GM12878 (cell line): ENCODE measurements at regions not wholly inside any gene's neighbourhood (a gene's known extent, or its start where the extent isn't known, plus 50 kb on each side); places are given as distances from the start of the nearest gene placed in this dataset.

Experiments used
- ATAC-seq: fragments of 200-7000 bp; cut with Tn5 transposase; 3 replicates; pipeline ENCODE4 v1.9.1; 2020; ENCODE audit warnings: mild to moderate bottlenecking, moderate library complexity
- BruUV-seq: library from RNA; stranded (reverse); fragments of 400-500 nt; replicated peaks from 2 replicates; lab custom pipeline; 2021; lab: Mats Ljungman, UMichigan
- CTCF ChIA-PET: fragments of 300-600 bp; sonication (Branson Sonifier 250); formaldehyde crosslinking; extraction: SDS; loops from one replicate; lab custom pipeline; 2021; ENCODE audit warnings: inconsistent platforms; lab: Yijun Ruan, JAX
- POLR2A ChIA-PET: fragments of 350-600 bp; formaldehyde crosslinking; extraction: SDS; loops from one replicate; lab custom pipeline; 2021; ENCODE audit warnings: inconsistent platforms; lab: Charles Lee
- RAD21 ChIA-PET: fragments of 300-600 bp; sonication (Branson Sonifier 250); formaldehyde crosslinking; loops from one replicate; lab custom pipeline; 2023; ENCODE audit warnings: antibody characterized with exemption; ENCODE audit not compliant: unreplicated experiment; lab: Charles Lee
- SMC1A ChIA-PET: fragments of 300-600 bp; sonication (Branson Sonifier 250); formaldehyde crosslinking; loops from one replicate; lab custom pipeline; 2023; ENCODE audit not compliant: unreplicated experiment, uncharacterized antibody; lab: Charles Lee
- DNase-seq: peaks from one replicate; pipeline ENCODE4 v3.0.0-alpha.2; 2011; ENCODE audit warnings: low read depth, low spot score
- FAIRE-seq: peaks from 3 replicates; lab custom pipeline; 2011; peaks lifted over from hg19 to GRCh38; lab: Jason Lieb, UNC
- H2AFZ ChIP-seq: 2 replicates; pipeline ENCODE4 v1.6.0; 2011; ENCODE audit warnings: low read depth, low read length, control low read depth; ENCODE audit not compliant: control insufficient read depth
- H3K27ac ChIP-seq: 2 replicates; pipeline ENCODE4 v1.5.1; 2011; ENCODE audit warnings: control low read depth; ENCODE audit not compliant: control insufficient read depth, insufficient read depth
- H3K27me3 ChIP-seq, 2 experiments: replicated peaks in 1 of 2; 2 replicates each; pipeline versions ENCODE4 v1.6.0 to v1.6.1; 2011; ENCODE audit warnings: low read length in 1 of 2; ENCODE audit not compliant: control insufficient read depth in 2 of 2, insufficient read depth in 2 of 2
- H3K36me3 ChIP-seq, 2 experiments: 2 replicates each; pipeline ENCODE4 v1.5.1; 2011; ENCODE audit warnings: low read length in 1 of 2; ENCODE audit not compliant: control insufficient read depth in 2 of 2, insufficient read depth in 2 of 2
- H3K4me1 ChIP-seq: 2 replicates; pipeline ENCODE4 v1.6.1; 2011; ENCODE audit warnings: mild to moderate bottlenecking, low read length, moderate library complexity, mixed read lengths; ENCODE audit not compliant: control insufficient read depth, insufficient read depth
- H3K4me2 ChIP-seq: 2 replicates; pipeline ENCODE4 v1.6.0; 2011; ENCODE audit warnings: control low read depth; ENCODE audit not compliant: control insufficient read depth, insufficient read depth
- H3K4me3 ChIP-seq: fragments of 200-600 bp; sonication (generic); 2 replicates; pipeline ENCODE4 v1.5.1; 2016
- H3K79me2 ChIP-seq: 2 replicates; pipeline ENCODE4 v1.6.0; 2011; ENCODE audit warnings: low read length; ENCODE audit not compliant: control insufficient read depth, insufficient read depth
- H3K9ac ChIP-seq: 2 replicates; pipeline ENCODE4 v1.8.0; 2011; ENCODE audit warnings: low read length, control low read depth, mixed read lengths; ENCODE audit not compliant: control insufficient read depth, insufficient read depth
- H3K9me3 ChIP-seq: replicated peaks from 3 replicates; pipeline ENCODE4 v1.5.1; 2011; ENCODE audit warnings: mild to moderate bottlenecking, low read length; ENCODE audit not compliant: control insufficient read depth, insufficient read depth
- H4K20me1 ChIP-seq: 2 replicates; pipeline ENCODE4 v1.6.0; 2011; ENCODE audit not compliant: control insufficient read depth, insufficient read depth
- ATF7 ChIP-seq: fragments of 450-650 bp; IDR thresholded peaks from 2 replicates; pipeline ENCODE4 v1.6.1; 2016; ENCODE audit warnings: low read depth, mild to moderate bottlenecking
- CBX5 ChIP-seq: sonication (generic); IDR thresholded peaks from 2 replicates; pipeline ENCODE4 v1.6.1; 2016; ENCODE audit warnings: low read depth, moderate library complexity, mild to moderate bottlenecking, inconsistent platforms
- CHD4 ChIP-seq: fragments of 200-600 bp; sonication (generic); IDR thresholded peaks from 2 replicates; pipeline ENCODE4 v1.6.1; 2016; ENCODE audit warnings: mild to moderate bottlenecking
- IRF3 ChIP-seq: fragments of 450-650 bp; IDR thresholded peaks from 2 replicates; pipeline ENCODE4 v1.6.1; 2014; ENCODE audit warnings: mild to moderate bottlenecking
- LARP7 ChIP-seq: fragments of 450-650 bp; IDR thresholded peaks from 2 replicates; pipeline ENCODE4 v1.6.1; 2017; ENCODE audit warnings: mild to moderate bottlenecking
- MTA3 ChIP-seq: IDR thresholded peaks from 2 replicates; pipeline ENCODE4 v1.6.1; 2012; ENCODE audit warnings: low read length, inconsistent platforms, borderline replicate concordance
- PKNOX1 ChIP-seq: fragments of 450-650 bp; IDR thresholded peaks from 2 replicates; pipeline ENCODE4 v1.6.1; 2016; ENCODE audit warnings: mild to moderate bottlenecking
- SUZ12 ChIP-seq: fragments of 200-600 bp; sonication (generic); IDR thresholded peaks from one replicate; pipeline ENCODE4 v1.6.1; 2018; ENCODE audit warnings: antibody characterized with exemption, mild to moderate bottlenecking; ENCODE audit not compliant: unreplicated experiment
- TAF1 ChIP-seq: IDR thresholded peaks from 2 replicates; pipeline ENCODE4 v1.6.1; 2011; ENCODE audit warnings: mild to moderate bottlenecking, low read depth, low read length, borderline replicate concordance
- ZZZ3 ChIP-seq: IDR thresholded peaks from 2 replicates; pipeline ENCODE4 v1.6.1; 2011; ENCODE audit warnings: low read depth; ENCODE audit not compliant: control insufficient read depth, insufficient read length
- WGBS: methylation state at CpG from one replicate; pipeline ENCODE4 v1.1.6; 2016; ENCODE audit warnings: low lambda C conversion rate; ENCODE audit not compliant: insufficient replicate concordance, insufficient coverage; ENCODE audit errors: missing lambda C conversion rate; 5-methylcytosine and 5-hydroxymethylcytosine counted together
- in situ Hi-C: fragments of 300-500 bp; cut with MboI; formaldehyde crosslinking; loops from 9 replicates; pipeline ENCODE4 v1.14.3; 2018; ENCODE audit warnings: mixed read lengths
- intact Hi-C: fragments of 100-400 bp; cut with micrococcal nuclease; formaldehyde crosslinking; loops from one replicate; pipeline ENCODE4 v1.14.2; 2022; ENCODE audit not compliant: unreplicated experiment

- in situ Hi-C loops (no loop called here), intact Hi-C loops (no loop called here)
- TF ChIP-seq MTA3, result no peak
- no peak for TF ChIP-seq LARP7
- TF ChIP-seq ZZZ3, result no peak
- TF ChIP-seq ATF7, result no peak
- TF ChIP-seq SUZ12, result no peak
- TF ChIP-seq CHD4, result no peak
- no peak for TF ChIP-seq TAF1
- no peak for TF ChIP-seq IRF3
- no peak for TF ChIP-seq PKNOX1
- TF ChIP-seq CBX5, result no peak
- FAIRE-seq (no peak), ATAC-seq (no peak), DNase-seq (no peak)
- Histone ChIP-seq H3K79me2 (no peaks in the 10 kb centered on the region), H4K20me1 (no peaks in the 10 kb centered on the region), H3K4me1 (no peaks in the 10 kb centered on the region), H3K27me3 (no peaks in the 10 kb centered on the region; a peak in 1 of 4 replicates), H3K27ac (no peak overlapping the region), H3K4me3 (no peak overlapping the region), H3K4me2 (no peak overlapping the region), H3K9ac (no peak overlapping the region), H3K36me3 (no peaks in the 10 kb centered on the region), H2AFZ (no peak overlapping the region), H3K9me3 (no peaks in the 10 kb centered on the region)
- ChIA-PET SMC1A (no interaction called here), RAD21 (no interaction called here), POLR2A (no interaction called here), CTCF (no interaction called here)
- BruUV-seq, result no TSS peak
- WGBS, result 19% methylated on average over 6 of the region's 6 CpGs
Observed at GRCh38 chr4:123699880-123700771, 303.5 kb downstream of the SPRY1 start.
